GM12878 (cell line): ENCODE measurements at regions not wholly inside any gene's neighbourhood (a gene's known extent, or its start where the extent isn't known, plus 50 kb on each side); places are given as distances from the start of the nearest gene placed in this dataset.

Source experiments
- ATAC-seq: fragments of 200-7000 bp; cut with Tn5 transposase; 3 replicates; pipeline ENCODE4 v1.9.1; 2020; ENCODE audit warnings: mild to moderate bottlenecking, moderate library complexity
- BruUV-seq: library from RNA; stranded (reverse); fragments of 400-500 nt; replicated peaks from 2 replicates; lab custom pipeline; 2021; lab: Mats Ljungman, UMichigan
- CTCF ChIA-PET: fragments of 300-600 bp; sonication (Branson Sonifier 250); formaldehyde crosslinking; extraction: SDS; loops from one replicate; lab custom pipeline; 2021; ENCODE audit warnings: inconsistent platforms; lab: Yijun Ruan, JAX
- POLR2A ChIA-PET: fragments of 350-600 bp; formaldehyde crosslinking; extraction: SDS; loops from one replicate; lab custom pipeline; 2021; ENCODE audit warnings: inconsistent platforms; lab: Charles Lee
- RAD21 ChIA-PET: fragments of 300-600 bp; sonication (Branson Sonifier 250); formaldehyde crosslinking; loops from one replicate; lab custom pipeline; 2023; ENCODE audit warnings: antibody characterized with exemption; ENCODE audit not compliant: unreplicated experiment; lab: Charles Lee
- SMC1A ChIA-PET: fragments of 300-600 bp; sonication (Branson Sonifier 250); formaldehyde crosslinking; loops from one replicate; lab custom pipeline; 2023; ENCODE audit not compliant: unreplicated experiment, uncharacterized antibody; lab: Charles Lee
- DNase-seq: peaks from one replicate; pipeline ENCODE4 v3.0.0-alpha.2; 2011; ENCODE audit warnings: low read depth, low spot score
- FAIRE-seq: peaks from 3 replicates; lab custom pipeline; 2011; peaks lifted over from hg19 to GRCh38; lab: Jason Lieb, UNC
- H2AFZ ChIP-seq: 2 replicates; pipeline ENCODE4 v1.6.0; 2011; ENCODE audit warnings: low read depth, low read length, control low read depth; ENCODE audit not compliant: control insufficient read depth
- H3K27ac ChIP-seq: 2 replicates; pipeline ENCODE4 v1.5.1; 2011; ENCODE audit warnings: control low read depth; ENCODE audit not compliant: control insufficient read depth, insufficient read depth
- H3K27me3 ChIP-seq, 2 experiments: replicated peaks in 1 of 2; 2 replicates each; pipeline versions ENCODE4 v1.6.0 to v1.6.1; 2011; ENCODE audit warnings: low read length in 1 of 2; ENCODE audit not compliant: control insufficient read depth in 2 of 2, insufficient read depth in 2 of 2
- H3K36me3 ChIP-seq, 2 experiments: 2 replicates each; pipeline ENCODE4 v1.5.1; 2011; ENCODE audit warnings: low read length in 1 of 2; ENCODE audit not compliant: control insufficient read depth in 2 of 2, insufficient read depth in 2 of 2
- H3K4me1 ChIP-seq: 2 replicates; pipeline ENCODE4 v1.6.1; 2011; ENCODE audit warnings: mild to moderate bottlenecking, low read length, moderate library complexity, mixed read lengths; ENCODE audit not compliant: control insufficient read depth, insufficient read depth
- H3K4me2 ChIP-seq: 2 replicates; pipeline ENCODE4 v1.6.0; 2011; ENCODE audit warnings: control low read depth; ENCODE audit not compliant: control insufficient read depth, insufficient read depth
- H3K4me3 ChIP-seq: fragments of 200-600 bp; sonication (generic); 2 replicates; pipeline ENCODE4 v1.5.1; 2016
- H3K79me2 ChIP-seq: 2 replicates; pipeline ENCODE4 v1.6.0; 2011; ENCODE audit warnings: low read length; ENCODE audit not compliant: control insufficient read depth, insufficient read depth
- H3K9ac ChIP-seq: 2 replicates; pipeline ENCODE4 v1.8.0; 2011; ENCODE audit warnings: low read length, control low read depth, mixed read lengths; ENCODE audit not compliant: control insufficient read depth, insufficient read depth
- H3K9me3 ChIP-seq: replicated peaks from 3 replicates; pipeline ENCODE4 v1.5.1; 2011; ENCODE audit warnings: mild to moderate bottlenecking, low read length; ENCODE audit not compliant: control insufficient read depth, insufficient read depth
- H4K20me1 ChIP-seq: 2 replicates; pipeline ENCODE4 v1.6.0; 2011; ENCODE audit not compliant: control insufficient read depth, insufficient read depth
- POLR2AphosphoS2 ChIP-seq: IDR thresholded peaks from 2 replicates; pipeline ENCODE4 v1.6.1; 2011; ENCODE audit warnings: low read depth, mild to moderate bottlenecking, low read length, improper control_type of control experiment, moderate library complexity
- RUNX3 ChIP-seq: IDR thresholded peaks from 2 replicates; pipeline ENCODE4 v1.6.1; 2012; ENCODE audit warnings: low read length, inconsistent platforms
- STAT3 ChIP-seq: IDR thresholded peaks from 2 replicates; pipeline ENCODE4 v1.6.1; 2011; ENCODE audit warnings: low read depth, low read length, improper control_type of control experiment
- WGBS: methylation state at CpG from one replicate; pipeline ENCODE4 v1.1.6; 2016; ENCODE audit warnings: low lambda C conversion rate; ENCODE audit not compliant: insufficient replicate concordance, insufficient coverage; ENCODE audit errors: missing lambda C conversion rate; 5-methylcytosine and 5-hydroxymethylcytosine counted together
- in situ Hi-C: fragments of 300-500 bp; cut with MboI; formaldehyde crosslinking; loops from 9 replicates; pipeline ENCODE4 v1.14.3; 2018; ENCODE audit warnings: mixed read lengths
- intact Hi-C: fragments of 100-400 bp; cut with micrococcal nuclease; formaldehyde crosslinking; loops from one replicate; pipeline ENCODE4 v1.14.2; 2022; ENCODE audit not compliant: unreplicated experiment
- TF ChIP-seq, protein P1 (sequence below): IDR thresholded peaks from 2 replicates; pipeline ENCODE4 v1.6.1; 2012; ENCODE audit warnings: low read depth, low read length, improper control_type of control experiment

DNA sequence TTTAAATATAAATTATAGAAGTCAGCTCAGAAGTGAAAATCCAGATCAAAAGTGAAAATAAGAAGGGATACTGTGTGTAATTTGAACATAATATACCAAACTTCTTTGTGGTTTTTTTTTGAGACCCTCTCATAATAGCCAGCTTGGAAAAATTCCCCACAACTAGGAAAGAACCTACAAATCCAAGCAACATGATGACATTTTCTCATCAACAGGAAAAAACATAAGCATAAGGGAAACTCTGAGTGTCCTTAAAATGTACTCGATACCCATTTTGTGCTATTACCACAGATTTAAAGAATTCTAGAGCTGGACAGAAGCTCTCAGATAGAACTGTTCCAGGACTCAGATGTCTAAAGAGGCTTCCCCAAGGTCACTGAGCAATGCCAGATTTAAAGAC lies 214.8 kb upstream of the KLF14 start:
- SMC1A ChIA-PET: interaction anchor here (0.6 to 7.1 kb wide), 8 partner anchors 8 to 84 kb away, joined by 3 to 145 read pairs (median 4); no protein-coding TSS in a partner anchor
- TF ChIP-seq, protein P1, sequence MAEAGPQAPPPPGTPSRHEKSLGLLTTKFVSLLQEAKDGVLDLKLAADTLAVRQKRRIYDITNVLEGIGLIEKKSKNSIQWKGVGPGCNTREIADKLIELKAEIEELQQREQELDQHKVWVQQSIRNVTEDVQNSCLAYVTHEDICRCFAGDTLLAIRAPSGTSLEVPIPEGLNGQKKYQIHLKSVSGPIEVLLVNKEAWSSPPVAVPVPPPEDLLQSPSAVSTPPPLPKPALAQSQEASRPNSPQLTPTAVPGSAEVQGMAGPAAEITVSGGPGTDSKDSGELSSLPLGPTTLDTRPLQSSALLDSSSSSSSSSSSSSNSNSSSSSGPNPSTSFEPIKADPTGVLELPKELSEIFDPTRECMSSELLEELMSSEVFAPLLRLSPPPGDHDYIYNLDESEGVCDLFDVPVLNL: no peak
- TF ChIP-seq RUNX3: peak; percentile 54; the same call in 1 of the 2 replicates
- in situ Hi-C loops: no loop called here
- FAIRE-seq (no peak), DNase-seq (no peak), ATAC-seq (no peak)
- H3K4me1 ChIP-seq: peaks cover 51% of the 10 kb centered on the region
- H3K27ac ChIP-seq: peak overlapping the region; percentile 39
- no peaks in the 10 kb centered on the region for H3K27me3 ChIP-seq
- H3K4me3 ChIP-seq: no peak overlapping the region; the same call in 1 of the 2 replicates
- no peak overlapping the region for H2AFZ ChIP-seq
- H3K36me3 ChIP-seq: peaks cover 13 to 20% of the 10 kb centered on the region in 2 experiments; a peak in 3 of 4 replicates
- RAD21 ChIA-PET: interaction anchor here (0.8 to 6.7 kb wide), 6 partner anchors 9 to 59 kb away, joined by 3 to 94 read pairs (median 4); no protein-coding TSS in a partner anchor
- no peaks in the 10 kb centered on the region for H3K9me3 ChIP-seq
- no peak overlapping the region for H3K9ac ChIP-seq
- POLR2A ChIA-PET: interaction anchor here (0.6 to 6.3 kb wide), 6 partner anchors 11 to 80 kb away, joined by 3 to 37 read pairs (median 3); no protein-coding TSS in a partner anchor
- 47% methylated on average over 1 of the region's 1 CpG for WGBS
- BruUV-seq: no TSS peak
- CTCF ChIA-PET: interaction anchor here (0.8 to 8.5 kb wide), 6 partner anchors 10 to 120 kb away, joined by 3 to 106 read pairs (median 6); no protein-coding TSS in a partner anchor
- intact Hi-C loops: no loop called here
- peaks cover 99% of the 10 kb centered on the region for H3K79me2 ChIP-seq
- 0 out of 2 replicates have a peak, but pooled peaks cover 2% of the 10 kb centered on the region for H4K20me1 ChIP-seq
- peak overlapping the region; percentile 54 for H3K4me2 ChIP-seq

DNA sequence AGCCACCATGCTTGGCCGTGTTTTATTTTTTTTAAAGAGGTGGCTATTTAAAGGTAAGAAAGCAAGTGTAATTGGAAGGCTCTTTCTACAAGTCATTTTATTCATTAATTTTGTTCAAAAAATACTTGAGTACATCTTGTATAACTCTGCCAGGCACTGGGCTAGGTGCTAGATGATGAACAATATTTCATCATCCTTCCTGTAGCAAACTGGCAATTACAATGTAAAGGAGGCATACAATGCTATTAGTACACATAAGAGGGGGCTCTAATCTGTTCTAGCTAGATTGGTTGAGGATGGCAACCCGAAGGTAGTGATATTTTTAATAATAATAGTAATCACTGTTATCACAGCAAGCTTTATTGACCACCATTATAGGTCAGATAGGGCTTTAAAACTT lies 215.5 kb upstream of the KLF14 start:
- FAIRE-seq: no peak
- no peak for TF ChIP-seq STAT3
- no peak for TF ChIP-seq POLR2AphosphoS2
- BruUV-seq: no TSS peak

More for the DNA sequence above, 215.5 kb upstream of the KLF14 start:
- DNase-seq (no peak), ATAC-seq (no peak)
- WGBS: 29% methylated on average over 2 of the region's 2 CpGs
- intact Hi-C loops: no loop called here
- H3K27ac ChIP-seq: peak overlapping the region; percentile 50
- no peak overlapping the region for H3K4me3 ChIP-seq
- peaks cover 99% of the 10 kb centered on the region for H3K79me2 ChIP-seq
- peak overlapping the region; percentile 25 for H3K4me2 ChIP-seq
- CTCF ChIA-PET: interaction anchor here (0.9 to 8.5 kb wide), 7 partner anchors 9 to 91 kb away, joined by 3 to 106 read pairs (median 5); no protein-coding TSS in a partner anchor
- SMC1A ChIA-PET: interaction anchor here (0.8 to 7.1 kb wide), 8 partner anchors 8 to 90 kb away, joined by 3 to 145 read pairs (median 4); no protein-coding TSS in a partner anchor
- RAD21 ChIA-PET: interaction anchor here (1.0 to 6.7 kb wide), 7 partner anchors 8 to 90 kb away, joined by 3 to 94 read pairs (median 4); no protein-coding TSS in a partner anchor
- 0 out of 2 replicates have a peak, but pooled peaks cover 2% of the 10 kb centered on the region for H4K20me1 ChIP-seq
- H3K4me1 ChIP-seq: peaks cover 44% of the 10 kb centered on the region
- no peak overlapping the region for H2AFZ ChIP-seq
- POLR2A ChIA-PET: interaction anchor here (0.7 to 6.3 kb wide), 4 partner anchors 11 to 35 kb away, joined by 3 to 37 read pairs (median 4); no protein-coding TSS in a partner anchor
- H3K36me3 ChIP-seq: peaks cover 13 to 17% of the 10 kb centered on the region in 2 experiments; a peak in 3 of 4 replicates
- H3K9me3 ChIP-seq: no peaks in the 10 kb centered on the region
- in situ Hi-C loops: no loop called here
- H3K9ac ChIP-seq: no peak overlapping the region
- no peaks in the 10 kb centered on the region for H3K27me3 ChIP-seq
